ENCODE measurements at regions not wholly inside any gene's neighbourhood (a gene's known extent, or its start where the extent isn't known, plus 50 kb on each side); places are given as distances from the start of the nearest gene placed in this dataset.

DNA sequence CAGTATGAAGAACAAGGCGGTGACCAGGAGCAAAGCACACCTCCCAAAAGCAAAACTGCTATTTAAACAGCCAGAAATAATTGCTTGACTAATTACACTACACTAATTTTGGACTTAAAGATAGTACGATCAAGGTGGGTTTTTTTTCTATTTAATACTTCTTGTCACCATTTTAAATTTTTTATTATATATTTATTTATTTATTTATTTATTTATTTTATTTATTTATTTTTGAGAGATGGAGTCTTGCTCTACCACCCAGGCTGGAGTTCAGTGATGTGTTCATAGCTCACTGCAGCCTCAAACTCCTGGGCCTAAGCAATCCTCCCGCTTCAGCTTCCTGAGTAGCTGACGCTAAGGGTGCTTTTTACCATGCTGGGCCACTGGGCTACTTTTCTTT is 146.2 kb upstream of the IRX1 start:
- TF ChIP-seq, protein P1, sequence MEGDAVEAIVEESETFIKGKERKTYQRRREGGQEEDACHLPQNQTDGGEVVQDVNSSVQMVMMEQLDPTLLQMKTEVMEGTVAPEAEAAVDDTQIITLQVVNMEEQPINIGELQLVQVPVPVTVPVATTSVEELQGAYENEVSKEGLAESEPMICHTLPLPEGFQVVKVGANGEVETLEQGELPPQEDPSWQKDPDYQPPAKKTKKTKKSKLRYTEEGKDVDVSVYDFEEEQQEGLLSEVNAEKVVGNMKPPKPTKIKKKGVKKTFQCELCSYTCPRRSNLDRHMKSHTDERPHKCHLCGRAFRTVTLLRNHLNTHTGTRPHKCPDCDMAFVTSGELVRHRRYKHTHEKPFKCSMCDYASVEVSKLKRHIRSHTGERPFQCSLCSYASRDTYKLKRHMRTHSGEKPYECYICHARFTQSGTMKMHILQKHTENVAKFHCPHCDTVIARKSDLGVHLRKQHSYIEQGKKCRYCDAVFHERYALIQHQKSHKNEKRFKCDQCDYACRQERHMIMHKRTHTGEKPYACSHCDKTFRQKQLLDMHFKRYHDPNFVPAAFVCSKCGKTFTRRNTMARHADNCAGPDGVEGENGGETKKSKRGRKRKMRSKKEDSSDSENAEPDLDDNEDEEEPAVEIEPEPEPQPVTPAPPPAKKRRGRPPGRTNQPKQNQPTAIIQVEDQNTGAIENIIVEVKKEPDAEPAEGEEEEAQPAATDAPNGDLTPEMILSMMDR (IDR thresholded peaks at IDR 0.05): no peak

GRCh38 chr5:3446410-3446809 is 149.2 kb upstream of the IRX1 start:
- TF ChIP-seq, protein P1 (IDR thresholded peaks at IDR 0.05): no peak

- TF ChIP-seq, protein P1 (IDR thresholded peaks at IDR 0.05): no peak
Observed at GRCh38 chr5:3432135-3432534, 163.5 kb upstream of the IRX1 start.

GRCh38 chr5:3430691-3431090 is 164.9 kb upstream of the IRX1 start:
- TF ChIP-seq, protein P1 (IDR thresholded peaks at IDR 0.05): no peak

- TF ChIP-seq, protein P1 (IDR thresholded peaks at IDR 0.05): no peak
Observed at GRCh38 chr5:3429962-3430361, 165.7 kb upstream of the IRX1 start.

GRCh38 chr5:3428334-3428733 is 167.3 kb upstream of the IRX1 start:
- TF ChIP-seq, protein P1 (IDR thresholded peaks at IDR 0.05): no peak

DNA sequence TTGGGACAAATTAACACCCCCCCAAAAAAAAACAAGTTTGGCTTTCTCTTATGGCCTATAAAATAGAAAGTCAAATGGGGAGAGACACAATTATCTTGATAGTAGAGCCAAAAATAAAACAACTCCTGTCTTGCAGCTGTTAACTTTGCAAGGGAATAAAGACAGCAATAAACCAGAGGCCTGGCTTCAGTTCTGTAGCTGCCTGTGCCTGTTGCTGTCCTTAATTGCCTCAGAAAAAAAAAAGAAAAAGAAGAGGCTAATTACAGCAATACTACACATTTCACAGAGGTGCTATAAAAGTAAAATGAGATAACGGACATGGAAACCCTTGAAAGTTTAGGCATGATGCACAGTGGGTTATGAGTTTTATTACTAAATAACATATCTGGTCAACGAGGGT is 170.7 kb upstream of the IRX1 start:
- TF ChIP-seq, protein P1 (IDR thresholded peaks at IDR 0.05): no peak

DNA sequence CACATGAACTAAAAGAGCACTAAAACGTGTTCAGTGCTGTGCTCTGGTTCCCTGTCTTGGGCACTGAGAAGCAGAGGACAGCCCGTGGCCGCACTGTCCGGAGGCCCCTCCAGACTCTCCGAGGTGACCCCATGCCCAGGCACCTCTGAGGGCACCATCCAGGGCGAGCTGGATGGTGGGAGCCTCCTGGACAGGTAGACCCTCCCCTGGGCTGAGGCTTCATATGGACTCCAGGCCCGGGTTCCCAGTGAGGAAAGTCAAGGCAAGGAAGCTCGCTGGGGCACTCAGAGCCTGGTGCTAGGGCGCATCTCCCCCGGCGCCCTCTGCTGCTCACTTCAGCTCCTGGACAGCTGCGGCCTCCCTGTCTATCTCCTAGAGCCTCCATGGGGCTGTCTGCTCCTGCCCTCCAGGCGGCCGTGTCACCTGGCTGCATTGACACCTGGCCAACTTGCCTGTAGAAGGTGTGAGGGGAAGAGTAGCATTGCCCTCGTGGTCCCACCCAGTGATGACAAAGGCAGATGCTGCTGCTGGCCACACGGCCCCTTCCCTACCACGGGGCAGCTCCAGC is 178.2 kb upstream of the IRX1 start:
- TF ChIP-seq, protein P1 (IDR thresholded peaks at IDR 0.05): no peak

Data from LNCAP (cell line).